Neural cell (in vitro differentiated cells): ENCODE measurements at regions not wholly inside any gene's neighbourhood (a gene's known extent, or its start where the extent isn't known, plus 50 kb on each side); places are given as distances from the start of the nearest gene placed in this dataset.

Experiments used
- H2AFZ ChIP-seq: fragments of 200-600, 300-800 bp; sonication (generic), shearing (Covaris generic); 2 replicates; pipeline ENCODE4 v1.6.0; 2014; ENCODE audit warnings: low read depth, mild to moderate bottlenecking, antibody characterized with exemption, low read length, moderate library complexity
- H3F3A ChIP-seq: fragments of 200-600 bp; shearing (Covaris generic); 2 replicates; pipeline ENCODE4 v1.6.1; 2016; ENCODE audit warnings: mild to moderate bottlenecking, moderate library complexity, mixed read lengths, antibody characterized with exemption, low read length; ENCODE audit not compliant: insufficient read depth, poor library complexity, severe bottlenecking
- H3K27ac ChIP-seq: fragments of 200-600, 300-800 bp; sonication (generic), shearing (Covaris generic); 2 replicates; pipeline ENCODE4 v1.5.1; 2014; ENCODE audit warnings: mild to moderate bottlenecking, low read length, moderate library complexity
- H3K27me3 ChIP-seq: fragments of 300-800, 200-600 bp; sonication (generic), shearing (Covaris generic); 2 replicates; pipeline ENCODE4 v1.6.0; 2014; ENCODE audit warnings: mild to moderate bottlenecking, low read depth, low read length, moderate library complexity; ENCODE audit not compliant: insufficient read depth
- H3K36me3 ChIP-seq: fragments of 300-800, 200-600 bp; sonication (generic), shearing (Covaris generic); 2 replicates; pipeline ENCODE4 v1.5.1; 2014; ENCODE audit warnings: mild to moderate bottlenecking, antibody characterized with exemption, low read length, moderate library complexity; ENCODE audit not compliant: insufficient read depth
- H3K4me2 ChIP-seq: fragments of 300-800, 200-600 bp; sonication (generic), shearing (Covaris generic); 2 replicates; pipeline ENCODE4 v1.6.0; 2014; ENCODE audit warnings: mild to moderate bottlenecking, low read length
- H3K4me3 ChIP-seq: fragments of 300-800, 200-600 bp; sonication (generic), shearing (Covaris generic); 2 replicates; pipeline ENCODE4 v1.5.1; 2014; ENCODE audit warnings: mild to moderate bottlenecking, low read length, moderate library complexity
- H3K79me2 ChIP-seq: fragments of 200-600 bp; shearing (Covaris generic); replicated peaks from 2 replicates; pipeline ENCODE4 v1.6.0; 2014; ENCODE audit warnings: mild to moderate bottlenecking, low read length, moderate library complexity; ENCODE audit not compliant: insufficient read depth
- H3K9ac ChIP-seq: fragments of 300-800, 200-600 bp; sonication (generic), shearing (Covaris generic); 2 replicates; pipeline ENCODE4 v1.6.1; 2016; ENCODE audit warnings: mild to moderate bottlenecking, low read length, mixed read lengths
- H3K9me2 ChIP-seq: fragments of 200-600 bp; shearing (Covaris generic); 2 replicates; pipeline ENCODE4 v1.6.1; 2016; ENCODE audit warnings: mild to moderate bottlenecking, low read length, mixed read lengths; ENCODE audit not compliant: insufficient read depth
- H3K9me3 ChIP-seq: fragments of 200-600, 300-800 bp; sonication (generic), shearing (Covaris generic); 2 replicates; pipeline ENCODE4 v1.6.1; 2016; ENCODE audit warnings: mild to moderate bottlenecking, mixed run types, low read length, moderate library complexity, mixed read lengths
- H4K20me1 ChIP-seq: fragments of 200-600 bp; shearing (Covaris generic); 2 replicates; pipeline ENCODE4 v1.6.1; 2016; ENCODE audit warnings: mild to moderate bottlenecking, mixed run types; ENCODE audit not compliant: insufficient read depth
- CTCF ChIP-seq: fragments of 450-650 bp; IDR thresholded peaks from 2 replicates; pipeline ENCODE4 v1.5.1; 2014; ENCODE audit warnings: antibody characterized with exemption, mild to moderate bottlenecking, moderate library complexity; ENCODE audit not compliant: poor library complexity, severe bottlenecking
- EP300 ChIP-seq: fragments of 450-650 bp; conservative IDR thresholded peaks from 2 replicates; pipeline ENCODE4 v1.6.1; 2014; ENCODE audit warnings: antibody characterized with exemption, mild to moderate bottlenecking, moderate library complexity; ENCODE audit not compliant: poor library complexity, severe bottlenecking
- EZH2 ChIP-seq: fragments of 200-600, 300-800 bp; shearing (Covaris generic), sonication (generic); IDR thresholded peaks from 2 replicates; pipeline ENCODE4 v1.6.1; 2014; ENCODE audit warnings: antibody characterized with exemption, low read length, borderline replicate concordance, mild to moderate bottlenecking; ENCODE audit not compliant: insufficient read depth, poor library complexity, severe bottlenecking
- MXI1 ChIP-seq: fragments of 450-650 bp; conservative IDR thresholded peaks from 2 replicates; pipeline ENCODE4 v1.6.1; 2014; ENCODE audit warnings: antibody characterized with exemption, mild to moderate bottlenecking; ENCODE audit not compliant: poor library complexity, severe bottlenecking
- POLR2AphosphoS5 ChIP-seq: IDR thresholded peaks from 2 replicates; pipeline ENCODE4 v1.6.1; 2012
- RAD21 ChIP-seq: fragments of 450-650 bp; conservative IDR thresholded peaks from 2 replicates; pipeline ENCODE4 v1.6.1; 2014; ENCODE audit warnings: antibody characterized with exemption, mild to moderate bottlenecking, moderate library complexity
- REST ChIP-seq: IDR thresholded peaks from 2 replicates; pipeline ENCODE4 v1.6.1; 2012; ENCODE audit warnings: borderline replicate concordance
- SMC3 ChIP-seq: fragments of 450-650 bp; conservative IDR thresholded peaks from 2 replicates; pipeline ENCODE4 v1.6.1; 2014; ENCODE audit warnings: antibody characterized with exemption, mild to moderate bottlenecking, moderate library complexity; ENCODE audit not compliant: poor library complexity
- TAF1 ChIP-seq: IDR thresholded peaks from 2 replicates; pipeline ENCODE4 v1.6.1; 2012; ENCODE audit warnings: low read depth

GRCh38 chr21:35945089-35945671 is 115.1 kb downstream of the SETD4 start:
- H3K9me2 ChIP-seq = no peaks in the 10 kb centered on the region
- no peak for TF ChIP-seq EP300
- no peak for TF ChIP-seq EZH2
- no peak for TF ChIP-seq MXI1
- TF ChIP-seq CTCF = no peak
- no peak for TF ChIP-seq RAD21
- TF ChIP-seq REST = no peak
- no peak for TF ChIP-seq TAF1
- no peak for TF ChIP-seq POLR2AphosphoS5
- no peak for TF ChIP-seq SMC3

GRCh38 chr21:35943752-35944151 is 116.6 kb downstream of the SETD4 start:
- H4K20me1 ChIP-seq = no peaks in the 10 kb centered on the region
- no peaks in the 10 kb centered on the region for H3K79me2 ChIP-seq
- H3K36me3 ChIP-seq = no peaks in the 10 kb centered on the region
- H3K27me3 ChIP-seq = no peaks in the 10 kb centered on the region
- no peak overlapping the region for H3K4me2 ChIP-seq
- no peaks in the 10 kb centered on the region for H3K9me3 ChIP-seq
- no peaks in the 10 kb centered on the region for H3F3A ChIP-seq
- no peak overlapping the region for H2AFZ ChIP-seq
- TF ChIP-seq TAF1 = no peak
- no peak for TF ChIP-seq CTCF
- TF ChIP-seq POLR2AphosphoS5 = peak; percentile 85
- TF ChIP-seq EZH2 = no peak
- no peak for TF ChIP-seq REST
- TF ChIP-seq EP300 = peak; percentile 96
- no peak overlapping the region for H3K9ac ChIP-seq
- H3K4me3 ChIP-seq = no peak overlapping the region
- no peaks in the 10 kb centered on the region for H3K9me2 ChIP-seq
- H3K27ac ChIP-seq = no peak overlapping the region

More at GRCh38 chr21:35945089-35945671, 115.1 kb downstream of the SETD4 start:
- Histone ChIP-seq H3K36me3 (no peaks in the 10 kb centered on the region), H3K9me3 (no peaks in the 10 kb centered on the region), H3K4me3 (no peak overlapping the region), H2AFZ (no peak overlapping the region), H3K27ac (no peak overlapping the region), H3K9ac (no peak overlapping the region), H3K27me3 (no peaks in the 10 kb centered on the region), H3F3A (no peaks in the 10 kb centered on the region), H4K20me1 (no peaks in the 10 kb centered on the region), H3K79me2 (no peaks in the 10 kb centered on the region), H3K4me2 (no peak overlapping the region)
